H1 (cell line): ENCODE measurements at regions not wholly inside any gene's neighbourhood (a gene's known extent, or its start where the extent isn't known, plus 50 kb on each side); places are given as distances from the start of the nearest gene placed in this dataset.
A peak's percentile ranks its signal among the peaks of the same experiment; 100 is the strongest.

Source experiments
- CTCF ChIA-PET: fragments of 300-600 bp; sonication (Branson Sonifier 250); formaldehyde crosslinking; loops from one replicate; lab custom pipeline; 2021; ENCODE audit not compliant: partially characterized antibody; lab: Charles Lee
- POLR2A ChIA-PET: fragments of 300-600 bp; sonication (Branson Sonifier 250); formaldehyde crosslinking; loops from one replicate; lab custom pipeline; 2021; ENCODE audit warnings: inconsistent platforms; ENCODE audit not compliant: partially characterized antibody; lab: Charles Lee
- DNase-seq, 2 experiments: peaks; one replicate each; pipeline versions ENCODE4 v3.0.0 to v3.0.0-alpha.2; 2010 to 2022; ENCODE audit warnings: low spot score in 2 of 2, low read depth in 1 of 2, mixed read lengths in 1 of 2
- FAIRE-seq: peaks from 2 replicates; lab custom pipeline; 2011; peaks lifted over from hg19 to GRCh38; lab: Jason Lieb, UNC
- H2AFZ ChIP-seq: 2 replicates; pipeline ENCODE4 v1.8.1; 2012; ENCODE audit warnings: low read length, inconsistent platforms
- H2AK5ac ChIP-seq: 2 replicates; pipeline ENCODE4 v1.6.1; 2013; ENCODE audit warnings: low read depth, low read length
- H2BK120ac ChIP-seq: replicated peaks from 2 replicates; pipeline ENCODE3; 2013; ENCODE audit warnings: low read depth, low read length, inconsistent platforms
- H2BK12ac ChIP-seq: 2 replicates; pipeline ENCODE4 v1.6.1; 2013; ENCODE audit warnings: low read depth, low read length
- H2BK15ac ChIP-seq: 2 replicates; pipeline ENCODE4 v1.6.1; 2013; ENCODE audit warnings: low read length
- H2BK20ac ChIP-seq: 2 replicates; pipeline ENCODE4 v1.6.1; 2013; ENCODE audit warnings: low read length
- H2BK5ac ChIP-seq: 2 replicates; pipeline ENCODE4 v1.6.1; 2013; ENCODE audit warnings: low read depth, low read length
- H3K14ac ChIP-seq: 2 replicates; pipeline ENCODE4 v1.6.1; 2013; ENCODE audit warnings: inconsistent platforms; ENCODE audit not compliant: insufficient read length
- H3K18ac ChIP-seq: 2 replicates; pipeline ENCODE4 v1.6.1; 2013; ENCODE audit warnings: low read length; ENCODE audit errors: extremely low read depth
- H3K23ac ChIP-seq: 2 replicates; pipeline ENCODE4 v1.6.1; 2013; ENCODE audit warnings: inconsistent platforms; ENCODE audit not compliant: insufficient read length
- H3K23me2 ChIP-seq: 2 replicates; pipeline ENCODE4 v1.6.1; 2013; ENCODE audit warnings: low read depth, low read length
- H3K27ac ChIP-seq: 2 replicates; pipeline ENCODE4 v1.6.1; 2011; ENCODE audit warnings: low read depth, low read length, inconsistent platforms
- H3K27me3 ChIP-seq, 4 experiments: replicated peaks in 1 of 4; 1 replicate in 1 of 4; 2 replicates in 3 of 4; pipeline versions ENCODE4 v1.6.1 to v1.8.1; 2011 to 2013; ENCODE audit warnings: low read length in 3 of 4, mild to moderate bottlenecking in 3 of 4, inconsistent platforms in 2 of 4, mixed read lengths in 2 of 4, moderate library complexity in 1 of 4; ENCODE audit not compliant: control insufficient read depth in 3 of 4, insufficient read depth in 3 of 4; ENCODE audit errors: extremely low read depth in 1 of 4
- H3K36me3 ChIP-seq, 4 experiments: 2 replicates each; pipeline versions ENCODE4 v1.6.1 to v1.8.1; 2011 to 2013; ENCODE audit warnings: mild to moderate bottlenecking in 4 of 4, low read length in 3 of 4, moderate library complexity in 2 of 4, control low read depth in 1 of 4, inconsistent platforms in 1 of 4; ENCODE audit not compliant: insufficient read depth in 4 of 4, control insufficient read depth in 2 of 4
- H3K4ac ChIP-seq: replicated peaks from 2 replicates; pipeline ENCODE3; 2013; ENCODE audit warnings: low read length, low read depth, mixed read lengths, inconsistent platforms; ENCODE audit not compliant: insufficient read length
- H3K4me1 ChIP-seq, 4 experiments: replicated peaks in 1 of 4; 1 replicate in 1 of 4; 2 replicates in 3 of 4; pipeline versions ENCODE4 v1.6.1 to v1.8.1; 2011 to 2013; ENCODE audit warnings: low read length in 3 of 4, inconsistent platforms in 2 of 4, mixed read lengths in 1 of 4; ENCODE audit not compliant: insufficient read depth in 4 of 4, control insufficient read depth in 3 of 4
- H3K4me2 ChIP-seq, 2 experiments: 2 replicates each; pipeline versions ENCODE4 v1.6.1 to v1.8.1; 2011 to 2013; ENCODE audit warnings: low read depth in 2 of 2, low read length in 2 of 2, control low read depth in 1 of 2, inconsistent platforms in 1 of 2, mild to moderate bottlenecking in 1 of 2; ENCODE audit not compliant: insufficient read depth in 1 of 2
- H3K4me3 ChIP-seq, 4 experiments: fragments of 200-600, 300-600 bp in 1 of 4; sonication (generic), shearing (Covaris generic), sonication (Bioruptor Twin) in 1 of 4; 2 replicates each; pipeline versions ENCODE4 v1.5.1 to v1.8.1; 2011 to 2016; ENCODE audit warnings: low read length in 4 of 4, low read depth in 3 of 4, control low read depth in 2 of 4, inconsistent platforms in 2 of 4, mild to moderate bottlenecking in 2 of 4, mixed read lengths in 1 of 4, moderate library complexity in 1 of 4; ENCODE audit not compliant: insufficient read depth in 2 of 4; ENCODE audit errors: extremely low read depth in 1 of 4
- H3K56ac ChIP-seq: replicated peaks from 2 replicates; pipeline ENCODE3; 2013; ENCODE audit warnings: low read depth, mild to moderate bottlenecking, mixed read lengths, low read length, inconsistent platforms; ENCODE audit not compliant: insufficient read length
- H3K79me1 ChIP-seq: 2 replicates; pipeline ENCODE4 v1.6.1; 2013; ENCODE audit warnings: low read depth, low read length, control low read depth
- H3K79me2 ChIP-seq, 2 experiments: 2 replicates each; pipeline versions ENCODE4 v1.6.1 to v1.8.1; 2012 to 2013; ENCODE audit warnings: low read length in 2 of 2, mild to moderate bottlenecking in 2 of 2, inconsistent platforms in 1 of 2; ENCODE audit not compliant: insufficient read depth in 2 of 2, control insufficient read depth in 1 of 2
- H3K9ac ChIP-seq, 4 experiments: replicated peaks in 1 of 4; 1 replicate in 1 of 4; 2 replicates in 3 of 4; pipeline versions ENCODE4 v1.6.1 to v1.8.1; 2011 to 2013; ENCODE audit warnings: low read depth in 3 of 4, low read length in 3 of 4, control low read depth in 2 of 4, mild to moderate bottlenecking in 2 of 4, moderate library complexity in 2 of 4, inconsistent platforms in 1 of 4; ENCODE audit errors: extremely low read depth in 1 of 4
- H3K9me3 ChIP-seq, 2 experiments: 2 replicates each; pipeline versions ENCODE4 v1.6.1 to v1.8.1; 2012 to 2013; ENCODE audit warnings: mild to moderate bottlenecking in 2 of 2, moderate library complexity in 2 of 2, control low read depth in 1 of 2, inconsistent platforms in 1 of 2, low read depth in 1 of 2, low read length in 1 of 2, mixed read lengths in 1 of 2; ENCODE audit not compliant: insufficient read depth in 2 of 2
- H4K20me1 ChIP-seq, 2 experiments: replicated peaks in 1 of 2; 2 replicates each; pipeline versions ENCODE3 to v1.8.1; 2011 to 2013; ENCODE audit warnings: inconsistent platforms in 2 of 2, low read length in 2 of 2, mild to moderate bottlenecking in 1 of 2; ENCODE audit not compliant: insufficient read depth in 2 of 2, control insufficient read depth in 1 of 2
- H4K5ac ChIP-seq: 2 replicates; pipeline ENCODE4 v1.6.1; 2013; ENCODE audit warnings: low read length, low read depth, mixed read lengths, inconsistent platforms; ENCODE audit not compliant: insufficient read length
- H4K8ac ChIP-seq: 2 replicates; pipeline ENCODE4 v1.8.0; 2013; ENCODE audit warnings: mild to moderate bottlenecking, moderate library complexity, low read length, inconsistent platforms; ENCODE audit not compliant: insufficient read depth; ENCODE audit errors: extremely low read depth
- H4K91ac ChIP-seq: replicated peaks from 2 replicates; pipeline ENCODE3; 2013; ENCODE audit warnings: low read length, mixed read lengths, inconsistent platforms; ENCODE audit not compliant: insufficient read length
- KDM1A ChIP-seq: fragments of 200-600, 300-600 bp; sonication (generic); IDR thresholded peaks from 2 replicates; pipeline ENCODE4 v1.7.1; 2016; ENCODE audit warnings: mild to moderate bottlenecking, low read length, borderline replicate concordance
- TAF1 ChIP-seq: IDR thresholded peaks from 2 replicates; pipeline ENCODE4 v1.6.1; 2011; ENCODE audit warnings: mild to moderate bottlenecking, low read depth, low read length
- WGBS, 2 experiments: shearing (Covaris generic) in 1 of 2; methylation state at CpG; one replicate each; pipeline versions ENCODE4 v1.1.6 to v1.1.7; 2013 to 2015; ENCODE audit warnings: low lambda C conversion rate in 2 of 2, mixed read lengths in 2 of 2, inconsistent platforms in 1 of 2, low coverage in 1 of 2, missing lambda C conversion rate in 1 of 2; ENCODE audit not compliant: insufficient replicate concordance in 2 of 2, insufficient coverage in 1 of 2, insufficient read length in 1 of 2; ENCODE audit errors: extremely low coverage in 1 of 2, missing lambda C conversion rate in 1 of 2; 5-methylcytosine and 5-hydroxymethylcytosine counted together

DNA sequence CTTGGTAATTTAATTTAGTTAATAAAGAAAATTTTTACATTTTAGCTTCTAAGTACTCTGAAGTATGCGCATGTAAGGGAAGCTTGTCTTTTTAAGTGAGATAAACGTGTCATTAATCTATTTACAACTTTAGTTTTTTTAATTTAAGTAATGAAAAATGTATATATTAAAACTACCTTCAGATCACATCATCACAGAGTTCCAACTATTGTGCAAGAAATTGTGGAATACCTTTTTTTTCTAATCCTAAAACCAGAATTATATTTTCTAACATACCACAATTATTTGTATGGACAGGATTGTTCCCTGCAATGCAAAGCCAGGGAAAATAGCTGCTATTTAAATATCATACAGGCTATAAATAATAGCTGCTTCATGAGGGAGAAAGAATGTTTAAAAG lies 303.2 kb upstream of the KCND2 start (continued):
- TF ChIP-seq TAF1, result no peak

DNA sequence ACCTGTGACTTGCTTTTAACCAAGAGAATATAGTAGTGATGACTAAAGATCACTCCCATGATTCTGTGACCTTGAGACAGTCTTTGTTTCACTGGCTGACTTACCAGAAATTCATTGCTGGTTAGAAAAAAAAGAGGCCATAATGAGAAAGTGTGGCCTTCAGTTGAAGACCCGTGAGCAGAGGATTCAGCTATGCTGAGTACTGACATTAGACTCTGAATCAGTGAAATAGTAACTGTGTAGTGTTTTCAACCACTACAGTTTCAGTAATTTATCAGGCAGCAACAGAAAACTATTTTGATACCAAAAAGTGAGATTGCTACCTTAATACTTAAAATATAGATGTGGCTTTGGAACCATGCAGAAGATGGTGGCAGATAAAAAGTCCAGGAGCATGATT lies 298.0 kb upstream of the KCND2 start:
- Histone ChIP-seq H3K23ac (no peak overlapping the region), H3K18ac (no peak overlapping the region), H4K8ac (no peak overlapping the region), H3K9me3 (no peaks in the 10 kb centered on the region), H4K20me1 (no peaks in the 10 kb centered on the region), H3K9ac (no peak overlapping the region), H3K79me1 (no peaks in the 10 kb centered on the region), H3K4ac (no peak overlapping the region), H2BK20ac (no peak overlapping the region), H3K4me2 (no peak overlapping the region), H3K27me3 (no peaks in the 10 kb centered on the region), H2AK5ac (no peak overlapping the region), H3K36me3 (no peaks in the 10 kb centered on the region), H2BK5ac (no peak overlapping the region), H4K5ac (no peak overlapping the region), H3K27ac (no peak overlapping the region), H3K23me2 (no peaks in the 10 kb centered on the region), H4K91ac (no peak overlapping the region), H2BK15ac (no peak overlapping the region), H2AFZ (0 out of 2 replicates have a peak overlapping the region, but pooled peaks have one; percentile 18), H2BK12ac (no peak overlapping the region), H3K4me3 (no peak overlapping the region), H2BK120ac (no peak overlapping the region), H3K14ac (no peak overlapping the region), H3K4me1 (no peaks in the 10 kb centered on the region), H3K56ac (no peak overlapping the region), H3K79me2 (no peaks in the 10 kb centered on the region)
- FAIRE-seq (no peak), DNase-seq (no peak)
- CTCF ChIA-PET, result no interaction called here
- WGBS, 2 experiments, result 68% methylated on average over 1 of the region's 1 CpG; no CpG with 5 or more reads in 1 of the 2 experiments
- POLR2A ChIA-PET, result no interaction called here
- TF ChIP-seq KDM1A, result no peak
